Muscle layer of duodenum (tissue), 2 donors: ENCODE measurements at regions not wholly inside any gene's neighbourhood (a gene's known extent, or its start where the extent isn't known, plus 50 kb on each side); places are given as distances from the start of the nearest gene placed in this dataset.

Source experiments
- H3K27ac ChIP-seq: one replicate; pipeline ENCODE4 v1.7.0; 2013; ENCODE audit warnings: mild to moderate bottlenecking, low read length
- H3K27me3 ChIP-seq: one replicate; pipeline ENCODE4 v1.7.0; 2013; ENCODE audit warnings: low read depth, mild to moderate bottlenecking, control low read depth, low read length
- H3K36me3 ChIP-seq, 2 donors: one replicate each; pipeline ENCODE4 v1.7.0; 2013; ENCODE audit warnings: low read length in 2 of 2, control low read depth in 1 of 2, mild to moderate bottlenecking in 1 of 2; ENCODE audit not compliant: insufficient read depth in 2 of 2, control insufficient read depth in 1 of 2
- H3K4me1 ChIP-seq, 2 donors: one replicate each; pipeline ENCODE4 v1.7.0; 2013; ENCODE audit warnings: low read length in 2 of 2, mild to moderate bottlenecking in 2 of 2, control low read depth in 1 of 2, moderate library complexity in 1 of 2; ENCODE audit not compliant: insufficient read depth in 2 of 2, control insufficient read depth in 1 of 2
- H3K4me3 ChIP-seq, 2 donors: one replicate each; pipeline ENCODE4 v1.7.0; 2013; ENCODE audit warnings: low read length in 2 of 2, low read depth in 1 of 2, mild to moderate bottlenecking in 1 of 2
- H3K9me3 ChIP-seq, 2 donors: one replicate each; pipeline ENCODE4 v1.7.0; 2013; ENCODE audit warnings: low read length in 2 of 2, control low read depth in 1 of 2, mild to moderate bottlenecking in 1 of 2; ENCODE audit not compliant: control insufficient read depth in 1 of 2
- donor health status: healthy.

GRCh38 chr1:73644198-73644597, 553.8 kb downstream of the LRRIQ3 start:
- Histone ChIP-seq H3K4me3 (no peak overlapping the region), H3K36me3 (no peaks in the 10 kb centered on the region), H3K27ac (no peak overlapping the region), H3K4me1 (no peaks in the 10 kb centered on the region), H3K27me3 (no peaks in the 10 kb centered on the region), H3K9me3 (no peaks in the 10 kb centered on the region)

GRCh38 chr1:73639494-73639893, 558.5 kb downstream of the LRRIQ3 start:
- H3K27me3 ChIP-seq: no peaks in the 10 kb centered on the region
- H3K4me1 ChIP-seq: no peaks in the 10 kb centered on the region
- H3K9me3 ChIP-seq: no peaks in the 10 kb centered on the region
- H3K27ac ChIP-seq: no peak overlapping the region
- no peak overlapping the region for H3K4me3 ChIP-seq
- no peaks in the 10 kb centered on the region for H3K36me3 ChIP-seq

GRCh38 chr1:73637264-73637663, 560.7 kb downstream of the LRRIQ3 start:
- no peak overlapping the region for H3K27ac ChIP-seq
- H3K4me1 ChIP-seq: no peaks in the 10 kb centered on the region
- H3K9me3 ChIP-seq: no peaks in the 10 kb centered on the region
- H3K27me3 ChIP-seq: no peaks in the 10 kb centered on the region
- H3K4me3 ChIP-seq: no peak overlapping the region
- H3K36me3 ChIP-seq: no peaks in the 10 kb centered on the region

GRCh38 chr1:73635021-73635420, 563.0 kb downstream of the LRRIQ3 start:
- Histone ChIP-seq H3K4me3 (no peak overlapping the region), H3K27ac (no peak overlapping the region), H3K9me3 (no peaks in the 10 kb centered on the region), H3K4me1 (no peaks in the 10 kb centered on the region), H3K36me3 (no peaks in the 10 kb centered on the region), H3K27me3 (no peaks in the 10 kb centered on the region)

GRCh38 chr1:73627723-73628122, 570.3 kb downstream of the LRRIQ3 start:
- no peaks in the 10 kb centered on the region for H3K27me3 ChIP-seq
- no peak overlapping the region for H3K27ac ChIP-seq
- no peaks in the 10 kb centered on the region for H3K9me3 ChIP-seq
- H3K4me1 ChIP-seq: no peaks in the 10 kb centered on the region
- no peaks in the 10 kb centered on the region for H3K36me3 ChIP-seq
- no peak overlapping the region for H3K4me3 ChIP-seq

- H3K36me3 ChIP-seq: no peaks in the 10 kb centered on the region
- H3K4me3 ChIP-seq: no peak overlapping the region
- H3K9me3 ChIP-seq: no peaks in the 10 kb centered on the region
- no peaks in the 10 kb centered on the region for H3K27me3 ChIP-seq
- H3K4me1 ChIP-seq: no peaks in the 10 kb centered on the region
- H3K27ac ChIP-seq: no peak overlapping the region
These were observed 571.6 kb downstream of the LRRIQ3 start for GRCh38 chr1:73626326-73626725.

GRCh38 chr1:73623946-73624345, 574.0 kb downstream of the LRRIQ3 start:
- Histone ChIP-seq H3K4me3 (no peak overlapping the region), H3K9me3 (no peaks in the 10 kb centered on the region), H3K36me3 (no peaks in the 10 kb centered on the region), H3K27me3 (no peaks in the 10 kb centered on the region), H3K27ac (no peak overlapping the region), H3K4me1 (no peaks in the 10 kb centered on the region)

GRCh38 chr1:73617145-73617544, 580.8 kb downstream of the LRRIQ3 start:
- Histone ChIP-seq H3K27me3 (no peaks in the 10 kb centered on the region), H3K4me3 (no peak overlapping the region), H3K4me1 (no peaks in the 10 kb centered on the region), H3K27ac (no peak overlapping the region), H3K9me3 (no peaks in the 10 kb centered on the region), H3K36me3 (no peaks in the 10 kb centered on the region)

- Histone ChIP-seq H3K4me1 (no peaks in the 10 kb centered on the region), H3K9me3 (no peaks in the 10 kb centered on the region), H3K36me3 (no peaks in the 10 kb centered on the region), H3K4me3 (no peak overlapping the region), H3K27me3 (no peaks in the 10 kb centered on the region), H3K27ac (no peak overlapping the region)
These were observed 586.3 kb downstream of the LRRIQ3 start for GRCh38 chr1:73611681-73612080.

- Histone ChIP-seq H3K27ac (no peak overlapping the region), H3K36me3 (no peaks in the 10 kb centered on the region), H3K4me3 (no peak overlapping the region), H3K9me3 (no peaks in the 10 kb centered on the region), H3K4me1 (no peaks in the 10 kb centered on the region), H3K27me3 (no peaks in the 10 kb centered on the region)
These were observed 593.2 kb downstream of the LRRIQ3 start for GRCh38 chr1:73604739-73605138.

- H3K9me3 ChIP-seq: no peaks in the 10 kb centered on the region
- H3K4me1 ChIP-seq: no peaks in the 10 kb centered on the region
- no peaks in the 10 kb centered on the region for H3K27me3 ChIP-seq
- no peak overlapping the region for H3K27ac ChIP-seq
- no peak overlapping the region for H3K4me3 ChIP-seq
- H3K36me3 ChIP-seq: no peaks in the 10 kb centered on the region
These were observed 593.8 kb downstream of the LRRIQ3 start for GRCh38 chr1:73604211-73604610.

GRCh38 chr1:73593804-73594203, 604.2 kb downstream of the LRRIQ3 start:
- Histone ChIP-seq H3K27me3 (no peaks in the 10 kb centered on the region), H3K4me3 (peak overlapping the region; percentile 22 to 36), H3K4me1 (peaks cover 6 to 12% of the 10 kb centered on the region in 2 donors), H3K9me3 (no peaks in the 10 kb centered on the region), H3K36me3 (no peaks in the 10 kb centered on the region), H3K27ac (no peak overlapping the region)
